ENCODE measurements at regions not wholly inside any gene's neighbourhood (a gene's known extent, or its start where the extent isn't known, plus 50 kb on each side); places are given as distances from the start of the nearest gene placed in this dataset.

- TF ChIP-seq USF2 (IDR thresholded peaks at IDR 0.05; ENCODE audit: low read depth, low read length), result no peak
- no peak for TF ChIP-seq CTCF (conservative IDR thresholded peaks at IDR 0.05; ENCODE audit: low read depth, low read length)
- no peak for TF ChIP-seq MAFK (IDR thresholded peaks at IDR 0.05; ENCODE audit: low read depth, low read length)
- TF ChIP-seq RFX5 (IDR thresholded peaks at IDR 0.05; ENCODE audit: low read depth, low read length), result no peak
- no peak for TF ChIP-seq RCOR1 (IDR thresholded peaks at IDR 0.05; ENCODE audit: insufficient replicate concordance, low read length)
- TF ChIP-seq FOS (IDR thresholded peaks at IDR 0.05; ENCODE audit: low read depth, low read length), result no peak
- TF ChIP-seq CHD1 (IDR thresholded peaks at IDR 0.05; ENCODE audit: low read depth, low read length), result no peak
- TF ChIP-seq POLR2A (IDR thresholded peaks at IDR 0.05; ENCODE audit: low read depth, low read length), result no peak
- no peak for TF ChIP-seq ELK1 (IDR thresholded peaks at IDR 0.05; ENCODE audit: borderline replicate concordance, low read depth, low read length)
- TF ChIP-seq SMC3 (IDR thresholded peaks at IDR 0.05; ENCODE audit: low read depth, low read length), result no peak
- no peak for TF ChIP-seq BHLHE40 (IDR thresholded peaks at IDR 0.05; ENCODE audit: low read depth, low read length)
- TF ChIP-seq CEBPB (IDR thresholded peaks at IDR 0.05; ENCODE audit: low read depth, low read length), result no peak
These were observed 154.9 kb downstream of the SEC23A start for GRCh38 chr14:38948171-38948570.
